ENCODE measurements at regions not wholly inside any gene's neighbourhood (a gene's known extent, or its start where the extent isn't known, plus 50 kb on each side); places are given as distances from the start of the nearest gene placed in this dataset.
"Not testable (repeated sequence)": the region's sequence is repeated elsewhere in the genome, so short reads cannot be mapped to it uniquely, and the experiment has no call there.

DNA sequence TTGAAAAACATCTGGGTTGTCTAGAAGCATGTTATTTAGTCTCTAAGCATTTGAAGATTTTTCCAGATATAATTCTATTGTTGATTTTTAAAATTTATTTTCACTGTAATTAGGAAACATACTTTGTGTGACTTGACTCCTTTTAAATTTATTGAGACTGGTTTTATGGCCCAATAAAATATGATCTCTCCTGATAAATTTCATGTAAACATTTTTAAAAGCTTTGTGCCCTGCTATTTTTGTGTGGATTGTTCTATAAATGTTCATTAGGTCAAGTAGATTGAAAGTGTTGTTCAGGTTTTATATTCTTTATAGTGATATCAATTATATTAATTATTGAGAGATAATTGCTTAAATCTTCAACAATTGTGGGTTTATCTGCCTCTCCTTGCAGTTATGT, 105.4 kb downstream of the RFX6 start:
- FAIRE-seq (no peak), DNase-seq (ENCODE audit: low spot score in 2 of 2) (no peak)

DNA sequence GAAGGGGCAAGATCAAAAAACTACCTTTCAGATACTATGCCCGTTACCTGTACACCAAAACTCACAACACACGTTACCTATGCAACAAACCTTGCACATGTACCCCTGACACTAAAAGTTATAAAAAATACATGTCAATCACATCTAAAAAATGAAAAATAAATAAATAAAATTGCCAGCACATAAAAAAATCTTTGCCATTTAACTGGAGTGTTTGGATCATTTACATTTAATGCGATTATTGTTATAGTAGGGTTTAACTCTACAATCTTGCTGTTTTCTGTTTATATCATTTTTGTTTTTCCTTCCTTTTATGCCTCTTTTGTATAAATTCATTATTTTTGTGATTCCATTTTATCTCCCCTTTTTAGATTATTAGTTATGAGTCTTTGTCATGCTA, 106.3 kb downstream of the RFX6 start:
- FAIRE-seq (no peak), DNase-seq (ENCODE audit: low spot score in 2 of 2) (no peak)

DNA sequence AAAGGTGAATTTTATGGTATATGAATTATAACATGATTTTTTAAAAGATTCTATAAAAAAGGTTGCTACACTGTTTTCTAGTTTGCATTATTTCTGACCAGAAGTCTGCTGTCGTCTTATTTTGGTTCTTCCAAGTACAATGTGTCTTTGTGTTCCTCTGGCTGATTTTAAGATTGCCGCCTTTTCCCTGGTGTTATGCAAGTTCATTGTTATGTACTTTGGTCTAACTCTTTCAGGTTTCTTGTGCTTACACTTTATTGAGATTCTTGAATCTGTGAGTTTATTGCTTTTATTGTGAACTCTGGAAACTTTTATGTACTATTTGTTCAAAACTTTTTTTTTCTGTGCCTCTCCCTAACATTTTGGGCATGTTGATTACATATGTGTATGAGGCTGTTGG, 109.8 kb downstream of the RFX6 start:
- DNase-seq (ENCODE audit: low spot score in 2 of 2) = no peak
- no peak for FAIRE-seq

GRCh38 chr6:116990679-116991078, 113.6 kb downstream of the RFX6 start:
- FAIRE-seq = no peak
- DNase-seq (ENCODE audit: low spot score in 2 of 2) = no peak

DNA sequence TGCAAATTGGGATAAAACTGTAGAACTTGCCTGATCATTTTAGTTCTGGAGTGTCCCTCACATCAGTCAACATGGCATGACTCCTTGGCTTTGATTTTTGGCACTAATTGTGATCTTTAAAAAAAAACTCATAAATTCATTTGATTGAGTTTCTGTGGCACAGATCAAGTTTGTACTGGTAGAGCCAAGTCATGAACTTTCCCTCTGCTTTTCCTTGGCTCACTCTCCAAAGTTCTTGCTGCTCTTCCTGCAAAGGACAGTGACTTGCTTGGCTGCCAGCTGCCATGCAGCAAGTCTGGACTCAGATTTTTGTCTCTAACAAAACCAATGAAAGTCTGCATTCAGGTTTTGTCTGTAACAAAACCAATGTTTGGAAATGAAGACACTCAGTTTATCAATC, 115.5 kb downstream of the RFX6 start:
- FAIRE-seq = no peak

GRCh38 chr6:116994447-116994846, 117.4 kb downstream of the RFX6 start:
- no peak for DNase-seq (ENCODE audit: low spot score in 2 of 2)
- FAIRE-seq = no peak

More for the DNA sequence above, 115.5 kb downstream of the RFX6 start:
- no peak for DNase-seq (ENCODE audit: low spot score in 2 of 2)

DNA sequence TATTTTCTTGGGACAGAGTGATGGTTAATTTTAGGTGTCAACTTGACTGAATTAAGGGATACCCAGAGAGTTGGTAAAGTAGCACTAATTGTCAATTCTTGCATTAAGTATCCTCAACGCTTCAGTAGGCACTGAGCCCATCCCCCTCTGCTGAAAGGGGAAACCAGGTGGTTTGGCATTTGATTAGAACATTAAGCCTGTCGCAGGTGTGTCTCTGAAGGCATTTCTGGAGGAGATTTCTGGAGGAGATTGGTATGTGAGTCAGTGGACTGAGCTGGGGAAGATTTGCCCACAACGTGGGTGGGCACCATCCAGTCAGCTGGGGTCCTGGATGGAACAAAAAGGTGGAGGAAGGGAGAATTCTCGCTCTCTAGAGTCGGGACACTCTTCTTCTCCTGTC, 119.8 kb downstream of the RFX6 start:
- no peak for FAIRE-seq
- no peak for DNase-seq (ENCODE audit: low spot score in 2 of 2)

GRCh38 chr6:116997496-116997895, 120.5 kb downstream of the RFX6 start:
- no peak for DNase-seq (ENCODE audit: low spot score in 2 of 2)
- no peak for FAIRE-seq

- DNase-seq (ENCODE audit: low spot score in 2 of 2) = no peak
- no peak for FAIRE-seq
These were observed 130.6 kb downstream of the RFX6 start for GRCh38 chr6:117007659-117008058.

- no peak for FAIRE-seq
- no peak for DNase-seq (ENCODE audit: low spot score in 2 of 2)
These were observed 131.6 kb downstream of the RFX6 start for GRCh38 chr6:117008618-117009017.

- DNase-seq (ENCODE audit: low spot score in 2 of 2); FAIRE-seq: not testable (repeated sequence)
These were observed 137.8 kb downstream of the RFX6 start for GRCh38 chr6:117014641-117015473.

GRCh38 chr6:117015474-117015804, 138.4 kb downstream of the RFX6 start:
- FAIRE-seq; DNase-seq (ENCODE audit: low spot score in 2 of 2): not testable (repeated sequence)

DNA sequence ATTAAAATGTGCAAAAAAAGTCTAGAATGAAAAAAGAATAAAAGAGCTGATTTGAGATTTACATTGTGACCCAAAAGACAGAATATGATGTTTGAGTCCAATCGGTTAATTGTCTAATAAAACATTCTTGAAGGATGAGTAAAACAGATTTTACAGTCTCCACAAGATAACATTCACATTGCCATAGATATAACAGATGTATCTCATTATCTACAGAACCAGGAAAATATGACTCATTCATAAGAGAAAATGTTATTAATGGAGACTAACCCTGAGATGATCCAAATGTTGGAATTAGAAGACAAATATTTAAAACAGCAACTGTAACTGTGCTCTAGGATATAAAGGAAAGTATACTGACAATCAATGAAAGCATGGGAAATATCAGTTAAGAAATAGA, 141.7 kb downstream of the RFX6 start:
- FAIRE-seq = no peak

GRCh38 chr6:117022774-117023173, 145.7 kb downstream of the RFX6 start:
- FAIRE-seq (no peak), DNase-seq (ENCODE audit: low spot score in 2 of 2) (no peak)

More for the DNA sequence above, 141.7 kb downstream of the RFX6 start:
- DNase-seq (ENCODE audit: low spot score in 2 of 2) = no peak

- DNase-seq (ENCODE audit: low spot score in 2 of 2) = no peak
- FAIRE-seq = no peak
These were observed 148.3 kb downstream of the RFX6 start for GRCh38 chr6:117025310-117025709.

DNA sequence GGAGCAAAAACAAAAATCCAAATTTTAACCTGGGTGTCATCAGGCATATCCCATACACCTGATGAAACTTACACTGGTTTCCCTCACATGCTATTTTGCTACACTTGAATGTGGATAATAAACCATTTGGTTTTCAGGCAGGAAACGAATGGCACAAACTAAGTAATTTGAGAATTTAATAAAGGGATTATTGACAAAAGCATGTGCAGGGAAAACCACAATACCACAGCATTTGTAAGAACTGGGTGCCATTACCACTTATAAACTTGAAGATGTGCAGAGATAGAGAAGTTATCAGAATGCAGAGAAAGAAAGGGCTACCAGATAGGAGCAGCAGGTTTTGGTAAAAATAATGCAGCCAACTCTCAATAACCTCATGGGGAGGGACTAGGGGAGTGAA, 151.2 kb downstream of the RFX6 start:
- DNase-seq (ENCODE audit: low spot score in 2 of 2) = no peak
- FAIRE-seq = no peak

- FAIRE-seq (no peak), DNase-seq (ENCODE audit: low spot score in 2 of 2) (no peak)
These were observed 157.5 kb downstream of the RFX6 start for GRCh38 chr6:117034547-117034946.

DNA sequence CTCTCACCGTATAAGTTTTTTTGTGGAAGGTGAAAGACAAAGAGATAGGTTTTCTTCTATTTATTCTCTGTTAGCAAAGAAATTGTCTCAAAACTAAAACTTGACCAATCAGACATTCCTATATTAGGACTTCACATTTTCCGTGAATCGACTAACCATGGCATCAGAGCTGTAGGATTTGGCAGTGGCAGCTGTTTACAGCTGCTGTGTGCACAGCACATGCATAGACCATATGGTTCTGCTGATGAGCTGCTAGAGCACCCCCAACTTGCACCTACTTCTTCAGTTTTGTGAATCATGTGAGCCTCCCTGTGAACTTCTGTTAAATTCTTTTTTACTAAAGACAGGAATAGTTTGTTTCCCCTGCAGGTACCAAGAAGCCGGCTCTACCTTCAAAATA, 157.9 kb downstream of the RFX6 start:
- DNase-seq (ENCODE audit: low spot score in 2 of 2) (no peak), FAIRE-seq (no peak)

GRCh38 chr6:117050301-117050700, 173.3 kb downstream of the RFX6 start:
- DNase-seq (ENCODE audit: low spot score in 2 of 2) (no peak), FAIRE-seq (no peak)

DNA sequence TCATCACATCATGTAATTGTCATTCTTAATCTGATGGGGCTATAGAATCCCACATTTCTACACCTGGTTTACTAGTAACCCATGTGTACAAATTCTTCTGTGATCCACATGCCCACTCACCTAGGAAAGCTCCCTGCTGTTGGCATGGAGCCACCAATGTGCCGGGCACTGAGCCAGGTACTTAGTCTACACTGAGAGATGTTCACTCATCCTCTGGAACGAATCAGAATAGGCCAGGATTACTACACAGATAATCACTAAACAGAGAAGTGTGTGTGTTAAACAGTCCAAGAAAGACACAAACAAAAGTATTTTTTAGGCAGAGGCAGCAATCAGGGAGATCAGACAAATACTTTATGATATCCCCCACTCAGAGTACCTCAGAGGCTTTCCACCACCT, 193.2 kb upstream of the VGLL2 start:
- DNase-seq (ENCODE audit: low spot score in 2 of 2) = no peak

GRCh38 chr6:117072781-117073180, 192.6 kb upstream of the VGLL2 start:
- no peak for DNase-seq (ENCODE audit: low spot score in 2 of 2)
- no peak for FAIRE-seq

More for the DNA sequence above, 193.2 kb upstream of the VGLL2 start:
- FAIRE-seq = no peak

DNA sequence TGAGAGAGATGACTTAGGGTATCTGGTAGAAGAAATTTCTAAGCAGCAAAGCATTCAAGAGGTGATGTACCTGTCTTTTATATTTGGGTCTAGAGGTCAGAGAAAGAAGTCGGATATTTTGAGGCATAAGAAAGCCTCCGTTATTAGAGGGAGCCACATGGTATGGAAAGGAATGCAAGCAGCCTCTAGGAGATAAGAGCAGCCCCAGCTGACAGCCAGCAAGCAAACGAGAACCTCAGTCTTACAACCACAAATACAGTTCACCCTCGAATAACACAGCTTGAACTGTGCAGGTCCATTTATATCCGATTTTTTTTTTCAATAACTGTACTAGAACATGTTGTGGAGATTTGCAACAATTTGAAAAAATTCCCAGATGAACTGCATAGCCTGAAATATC, 190.7 kb upstream of the VGLL2 start:
- DNase-seq (ENCODE audit: low spot score in 2 of 2) (no peak), FAIRE-seq (no peak)

- DNase-seq (ENCODE audit: low spot score in 2 of 2) (no peak), FAIRE-seq (no peak)
These were observed 190.1 kb upstream of the VGLL2 start for GRCh38 chr6:117075218-117075617.
